ENCODE measurements at regions not wholly inside any gene's neighbourhood (a gene's known extent, or its start where the extent isn't known, plus 50 kb on each side); places are given as distances from the start of the nearest gene placed in this dataset.

- no peak for DNase-seq (ENCODE audit: low spot score)
Observed at GRCh38 chr2:198498516-198498915, 694.1 kb downstream of the PLCL1 start.

- no peak for DNase-seq (ENCODE audit: low spot score)
Observed at GRCh38 chr2:198498048-198498447, 693.7 kb downstream of the PLCL1 start.

GRCh38 chr2:198494931-198495330 is 690.5 kb downstream of the PLCL1 start:
- no peak for DNase-seq (ENCODE audit: low spot score)

- DNase-seq (ENCODE audit: low spot score): no peak
Observed at GRCh38 chr2:198490748-198491147, 686.4 kb downstream of the PLCL1 start.

GRCh38 chr2:198488964-198489363 is 684.6 kb downstream of the PLCL1 start:
- DNase-seq (ENCODE audit: low spot score): no peak

- DNase-seq (ENCODE audit: low spot score): no peak
Observed at GRCh38 chr2:198483051-198483450, 678.7 kb downstream of the PLCL1 start.

GRCh38 chr2:198479065-198479464 is 674.7 kb downstream of the PLCL1 start:
- no peak for DNase-seq (ENCODE audit: low spot score)

GRCh38 chr2:198478361-198478760 is 674.0 kb downstream of the PLCL1 start:
- no peak for DNase-seq (ENCODE audit: low spot score)

GRCh38 chr2:198476007-198476406 is 671.6 kb downstream of the PLCL1 start:
- no peak for DNase-seq (ENCODE audit: low spot score)

GRCh38 chr2:198471291-198471690 is 666.9 kb downstream of the PLCL1 start:
- no peak for DNase-seq (ENCODE audit: low spot score)

GRCh38 chr2:198468136-198468535 is 663.7 kb downstream of the PLCL1 start:
- no peak for DNase-seq (ENCODE audit: low spot score)

- DNase-seq (ENCODE audit: low spot score): no peak
Observed at GRCh38 chr2:198465970-198466369, 661.6 kb downstream of the PLCL1 start.

- DNase-seq (ENCODE audit: low spot score): no peak
Observed at GRCh38 chr2:198456418-198456817, 652.0 kb downstream of the PLCL1 start.

GRCh38 chr2:198453866-198454265 is 649.5 kb downstream of the PLCL1 start:
- no peak for DNase-seq (ENCODE audit: low spot score)

- DNase-seq (ENCODE audit: low spot score): no peak
Observed at GRCh38 chr2:198452327-198452726, 647.9 kb downstream of the PLCL1 start.

GRCh38 chr2:198448789-198449188 is 644.4 kb downstream of the PLCL1 start:
- DNase-seq (ENCODE audit: low spot score): no peak

GRCh38 chr2:198444800-198445287 is 640.5 kb downstream of the PLCL1 start:
- DNase-seq (ENCODE audit: low spot score): no peak

GRCh38 chr2:198441901-198442300 is 637.5 kb downstream of the PLCL1 start:
- no peak for DNase-seq (ENCODE audit: low spot score)

- no peak for DNase-seq (ENCODE audit: low spot score)
Observed at GRCh38 chr2:198441246-198441645, 636.9 kb downstream of the PLCL1 start.

- no peak for DNase-seq (ENCODE audit: low spot score)
Observed at GRCh38 chr2:198440833-198441232, 636.4 kb downstream of the PLCL1 start.

- no peak for DNase-seq (ENCODE audit: low spot score)
Observed at GRCh38 chr2:198438331-198438730, 633.9 kb downstream of the PLCL1 start.

GRCh38 chr2:198424112-198424511 is 619.7 kb downstream of the PLCL1 start:
- no peak for DNase-seq (ENCODE audit: low spot score)

GRCh38 chr2:198417836-198418235 is 613.4 kb downstream of the PLCL1 start:
- no peak for DNase-seq (ENCODE audit: low spot score)

- DNase-seq (ENCODE audit: low spot score): no peak
Observed at GRCh38 chr2:198414976-198415375, 610.6 kb downstream of the PLCL1 start.

- DNase-seq (ENCODE audit: low spot score): no peak
Observed at GRCh38 chr2:198411936-198412335, 607.5 kb downstream of the PLCL1 start.
